SK-N-SH treated with all-trans-retinoic acid at 6 μM for 48 hours (cell line): ENCODE measurements at regions not wholly inside any gene's neighbourhood (a gene's known extent, or its start where the extent isn't known, plus 50 kb on each side); places are given as distances from the start of the nearest gene placed in this dataset.

Experiments used
- ARNTL ChIP-seq: fragments of 450-650 bp; formaldehyde crosslinking; IDR thresholded peaks from 2 replicates; pipeline ENCODE4 v1.5.0; 2020; ENCODE audit warnings: low read depth, mild to moderate bottlenecking, moderate library complexity, borderline replicate concordance
- BACH2 ChIP-seq: fragments of 250-450 bp; sonication (Bioruptor Pico); IDR thresholded peaks from 2 replicates; pipeline ENCODE4 v1.9.0; 2021; ENCODE audit warnings: mild to moderate bottlenecking, borderline replicate concordance
- CREB5 ChIP-seq: fragments of 250-450 bp; sonication (Bioruptor Pico); IDR thresholded peaks from 2 replicates; pipeline ENCODE4 v1.5.1; 2020; ENCODE audit warnings: low read depth, mild to moderate bottlenecking, moderate library complexity
- CSRNP3 ChIP-seq: fragments of 250-450 bp; sonication (Bioruptor Pico); IDR thresholded peaks from 2 replicates; pipeline ENCODE4 v1.5.1; 2021; ENCODE audit warnings: mild to moderate bottlenecking, moderate library complexity
- ISL1 ChIP-seq: fragments of 250-450 bp; sonication (Bioruptor Pico); IDR thresholded peaks from 2 replicates; pipeline ENCODE4 v2.1.2; 2022; ENCODE audit warnings: mild to moderate bottlenecking, moderate library complexity
- PATZ1 ChIP-seq: fragments of 250-450 bp; sonication (Bioruptor Pico); IDR thresholded peaks from 2 replicates; pipeline ENCODE4 v1.8.0; 2020; ENCODE audit warnings: mild to moderate bottlenecking, moderate library complexity, borderline replicate concordance
- RARB ChIP-seq: fragments of 250-450 bp; sonication (Bioruptor Pico); IDR thresholded peaks from 2 replicates; pipeline ENCODE4 v1.8.0; 2021; ENCODE audit warnings: mild to moderate bottlenecking, moderate library complexity
- SNAI2 ChIP-seq: fragments of 250-450 bp; sonication (Bioruptor Pico); IDR thresholded peaks from 2 replicates; pipeline ENCODE4 v1.5.0; 2020; ENCODE audit warnings: mild to moderate bottlenecking, moderate library complexity
- TCF4 ChIP-seq: fragments of 250-450 bp; sonication (Bioruptor Pico); IDR thresholded peaks from 2 replicates; pipeline ENCODE4 v1.8.0; 2021; ENCODE audit warnings: mild to moderate bottlenecking, moderate library complexity, borderline replicate concordance
- TOX ChIP-seq: fragments of 250-450 bp; sonication (Bioruptor Pico); IDR thresholded peaks from 2 replicates; pipeline ENCODE4 v1.8.0; 2021; ENCODE audit warnings: mild to moderate bottlenecking, moderate library complexity, borderline replicate concordance
- ZFP3 ChIP-seq: fragments of 250-450 bp; sonication (Bioruptor Pico); IDR thresholded peaks from 2 replicates; pipeline ENCODE4 v1.5.0; 2020; ENCODE audit warnings: mild to moderate bottlenecking, moderate library complexity
- ZFP30 ChIP-seq: fragments of 450-650 bp; formaldehyde crosslinking; IDR thresholded peaks from 2 replicates; pipeline ENCODE4 v1.5.0; 2022; ENCODE audit warnings: mild to moderate bottlenecking, moderate library complexity
- ZNF70 ChIP-seq: fragments of 450-650 bp; formaldehyde crosslinking; IDR thresholded peaks from 2 replicates; pipeline ENCODE4 v1.5.0; 2020; ENCODE audit warnings: mild to moderate bottlenecking, moderate library complexity

- no peak for TF ChIP-seq PATZ1 (CRISPR knock-in tag)
- no peak for TF ChIP-seq ZFP30 (CRISPR knock-in tag)
- no peak for TF ChIP-seq BACH2 (CRISPR knock-in tag)
- TF ChIP-seq ZFP3 (CRISPR knock-in tag) = no peak
- TF ChIP-seq TCF4 (CRISPR knock-in tag) = no peak
- no peak for TF ChIP-seq ARNTL (CRISPR knock-in tag)
- no peak for TF ChIP-seq RARB (CRISPR knock-in tag)
- TF ChIP-seq ISL1 (CRISPR knock-in tag) = no peak
- no peak for TF ChIP-seq TOX (CRISPR knock-in tag)
- TF ChIP-seq CREB5 (CRISPR knock-in tag) = no peak
- no peak for TF ChIP-seq ZNF70 (CRISPR knock-in tag)
- no peak for TF ChIP-seq SNAI2 (CRISPR knock-in tag)
- no peak for TF ChIP-seq CSRNP3 (CRISPR knock-in tag)
These were observed 556.1 kb downstream of the EFNB2 start for GRCh38 chr13:105979131-105980011.
